AG08395 (cell line): ENCODE measurements at regions not wholly inside any gene's neighbourhood (a gene's known extent, or its start where the extent isn't known, plus 50 kb on each side); places are given as distances from the start of the nearest gene placed in this dataset.

Experiments used
- DNase-seq: peaks from one replicate; pipeline ENCODE4 v3.0.0; 2012; ENCODE audit warnings: mixed read lengths, low spot score

GRCh38 chr11:130737041-130737830 is 179.0 kb downstream of the SNX19 start:
- DNase-seq: no peak

GRCh38 chr11:130737866-130738431 is 178.3 kb downstream of the SNX19 start:
- DNase-seq: peak; percentile 64

- peak; percentile 20 for DNase-seq
Observed at GRCh38 chr11:130738611-130739010, 177.7 kb downstream of the SNX19 start.

GRCh38 chr11:130740819-130741218 is 175.5 kb downstream of the SNX19 start:
- DNase-seq: no peak

GRCh38 chr11:130744794-130745193 is 171.5 kb downstream of the SNX19 start:
- DNase-seq: no peak

- no peak for DNase-seq
Observed at GRCh38 chr11:130749216-130749615, 167.1 kb downstream of the SNX19 start.

- no peak for DNase-seq
Observed at GRCh38 chr11:130760515-130761125, 155.7 kb downstream of the SNX19 start.

- DNase-seq: no peak
Observed at GRCh38 chr11:130761560-130762220, 154.6 kb downstream of the SNX19 start.

- DNase-seq: no peak
Observed at GRCh38 chr11:130762638-130763037, 153.6 kb downstream of the SNX19 start.

- DNase-seq: peak; percentile 24
Observed at GRCh38 chr11:130763087-130763980, 152.9 kb downstream of the SNX19 start.

- DNase-seq: no peak
Observed at GRCh38 chr11:130765406-130765805, 150.9 kb downstream of the SNX19 start.

GRCh38 chr11:130765951-130766649 is 150.2 kb downstream of the SNX19 start:
- DNase-seq: peak; percentile 37

- DNase-seq: no peak
Observed at GRCh38 chr11:130766650-130767565, 149.4 kb downstream of the SNX19 start.

- no peak for DNase-seq
Observed at GRCh38 chr11:130769782-130770535, 146.3 kb downstream of the SNX19 start.

- DNase-seq: peak; percentile 60
Observed at GRCh38 chr11:130771708-130772107, 144.6 kb downstream of the SNX19 start.

GRCh38 chr11:130772266-130773227 is 143.7 kb downstream of the SNX19 start:
- DNase-seq: peak; percentile 85

GRCh38 chr11:130773244-130773820 is 142.9 kb downstream of the SNX19 start:
- no peak for DNase-seq

- no peak for DNase-seq
Observed at GRCh38 chr11:130774703-130775102, 141.6 kb downstream of the SNX19 start.
